AG08396 (cell line): ENCODE measurements at regions not wholly inside any gene's neighbourhood (a gene's known extent, or its start where the extent isn't known, plus 50 kb on each side); places are given as distances from the start of the nearest gene placed in this dataset.

Source experiments
- DNase-seq: peaks from one replicate; pipeline ENCODE4 v3.0.0; 2012; ENCODE audit warnings: low spot score, mixed read lengths

DNA sequence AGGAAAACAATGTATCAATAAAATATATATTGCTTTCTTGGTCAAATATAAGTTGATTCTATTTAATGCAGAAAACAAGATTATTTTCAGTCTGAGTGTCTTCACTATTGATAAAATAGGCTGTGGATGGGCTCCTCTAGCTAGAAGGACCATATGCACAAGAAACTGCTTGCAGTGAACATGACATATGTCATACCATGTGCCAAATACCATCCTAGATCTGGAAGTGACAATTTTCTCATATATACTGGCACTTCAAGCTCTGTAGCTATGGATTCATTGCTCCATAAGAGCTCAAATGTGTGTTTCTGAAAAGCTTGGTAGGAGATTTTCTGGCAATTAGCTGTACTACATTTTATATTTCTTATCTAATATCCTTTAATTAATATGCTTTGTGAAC, 95.6 kb upstream of the CDH6 start:
- DNase-seq = no peak

DNA sequence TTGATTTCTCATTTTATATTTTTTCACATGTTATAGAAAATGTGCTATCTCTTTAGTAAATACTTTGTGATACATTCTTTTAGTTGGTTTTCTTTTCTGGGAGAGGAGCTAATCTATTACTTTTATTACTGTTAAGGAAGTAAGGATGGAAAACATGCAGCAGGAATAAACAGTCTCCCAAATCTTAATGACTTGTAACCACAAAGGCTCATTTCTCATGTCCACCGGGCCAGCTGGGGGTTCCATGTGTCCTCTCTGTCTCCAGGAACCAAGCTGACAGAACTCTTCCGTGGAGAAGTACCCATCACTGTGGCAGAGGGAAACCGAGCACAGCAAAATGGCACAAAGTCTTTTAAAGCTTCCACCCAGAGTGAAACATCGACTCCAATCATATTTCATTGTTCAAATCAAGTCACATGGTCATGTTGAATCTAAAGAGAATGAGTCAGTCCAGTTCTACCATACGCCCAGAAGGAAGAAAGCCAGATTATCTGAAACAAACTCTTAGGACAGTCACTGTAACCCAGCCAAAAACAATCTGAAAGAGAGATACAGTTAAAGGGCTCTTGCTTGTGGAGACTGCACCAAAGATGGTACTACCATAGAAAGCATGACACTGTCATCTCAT, 97.1 kb upstream of the CDH6 start:
- peak; percentile 56 for DNase-seq

DNA sequence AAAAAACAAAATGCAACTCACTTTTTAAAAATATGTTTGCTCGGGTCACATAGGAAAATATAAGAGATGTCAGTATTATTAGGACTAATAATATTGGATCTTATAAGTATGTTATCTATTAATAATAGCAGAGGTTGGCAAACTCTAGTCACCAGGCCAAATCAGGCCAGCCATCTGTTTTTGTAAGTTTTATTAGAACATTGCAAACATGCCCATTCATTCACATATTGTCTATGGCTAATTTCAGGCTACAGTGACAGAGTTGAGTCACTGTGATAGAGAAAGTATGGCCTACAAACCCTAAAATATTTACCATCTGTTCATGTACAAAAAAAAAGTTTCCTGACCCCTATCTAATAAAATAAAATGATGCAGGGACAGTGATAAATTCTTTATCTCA, 97.7 kb upstream of the CDH6 start:
- no peak for DNase-seq

DNA sequence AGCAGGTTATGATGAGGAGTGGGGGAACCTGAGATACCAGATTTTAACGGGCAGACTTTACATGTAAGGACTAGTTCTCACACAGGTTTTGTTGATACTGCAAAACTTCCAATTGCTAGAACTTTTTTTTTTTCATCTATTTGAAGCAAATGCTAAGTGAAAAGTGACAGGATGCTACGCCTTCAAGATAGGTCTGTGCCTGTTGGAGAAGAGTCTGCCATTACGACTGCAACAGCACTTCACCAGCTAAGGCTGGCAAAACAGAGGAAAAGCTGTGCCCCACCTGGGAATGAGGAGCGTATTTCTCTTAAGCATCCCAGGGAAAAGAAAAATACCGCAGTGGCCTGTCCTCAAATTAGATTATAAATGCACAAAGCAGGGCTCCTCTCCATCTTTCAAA, 102.0 kb upstream of the CDH6 start:
- no peak for DNase-seq

DNA sequence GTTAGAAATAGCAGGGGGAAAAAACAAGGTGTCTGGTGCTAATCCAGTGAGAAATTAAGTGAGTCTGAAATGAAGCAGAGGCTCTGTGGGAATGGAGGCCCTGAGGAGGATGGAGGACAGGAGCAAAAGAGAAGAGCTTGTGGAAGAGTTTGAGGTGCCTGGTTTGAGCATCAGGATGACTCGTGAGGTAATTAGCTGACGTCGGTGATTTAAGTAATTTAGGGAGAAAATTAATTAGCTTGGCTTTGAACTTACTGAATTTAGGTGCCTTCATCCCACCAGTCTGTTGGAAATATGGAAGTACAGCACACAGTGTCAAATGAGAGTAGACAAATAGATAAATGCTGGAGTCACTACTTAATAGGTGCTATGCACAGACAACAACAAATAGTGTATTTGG, 103.0 kb upstream of the CDH6 start:
- DNase-seq = no peak

- no peak for DNase-seq
Observed at GRCh38 chr5:31086839-31087415, 106.6 kb upstream of the CDH6 start.

DNA sequence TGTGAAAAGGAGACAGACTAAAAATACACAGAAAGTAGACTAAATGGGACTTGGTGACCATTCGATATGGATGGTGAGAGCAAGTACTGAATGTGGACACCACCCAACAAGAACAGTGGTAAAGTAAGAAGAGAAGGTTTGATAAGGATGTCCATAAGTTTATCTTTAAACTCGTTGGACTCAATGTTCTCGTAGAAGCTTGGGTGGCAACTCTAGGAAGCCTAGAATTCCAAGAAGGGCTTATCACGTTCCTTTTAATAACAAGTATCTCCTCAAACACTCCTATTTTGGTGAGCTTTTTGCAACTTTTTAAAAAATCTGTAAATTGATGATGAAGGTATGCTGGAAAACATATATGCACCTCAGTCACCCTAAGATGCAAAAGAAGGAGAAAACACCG, 108.6 kb upstream of the CDH6 start:
- DNase-seq = no peak

DNA sequence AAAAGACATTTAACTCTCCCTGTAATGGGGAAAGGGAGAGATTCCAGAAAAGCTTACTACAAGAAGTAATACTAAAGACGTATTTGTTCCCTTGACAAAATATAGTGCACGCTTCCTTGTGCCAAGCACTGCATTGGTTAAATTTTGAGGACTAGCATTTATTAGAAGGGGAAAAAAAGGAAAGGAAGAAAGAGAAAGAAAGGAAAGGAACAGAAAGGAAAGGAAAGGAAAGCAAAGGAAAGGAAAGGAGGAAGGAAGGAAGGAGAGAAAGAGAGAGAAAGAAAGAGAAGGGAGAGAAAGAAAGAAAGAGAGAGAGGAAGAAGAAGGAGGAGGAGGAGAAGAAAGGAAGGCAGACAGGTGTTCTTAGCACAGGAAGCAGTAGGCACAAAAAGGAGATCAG, 110.1 kb upstream of the CDH6 start:
- no peak for DNase-seq

DNA sequence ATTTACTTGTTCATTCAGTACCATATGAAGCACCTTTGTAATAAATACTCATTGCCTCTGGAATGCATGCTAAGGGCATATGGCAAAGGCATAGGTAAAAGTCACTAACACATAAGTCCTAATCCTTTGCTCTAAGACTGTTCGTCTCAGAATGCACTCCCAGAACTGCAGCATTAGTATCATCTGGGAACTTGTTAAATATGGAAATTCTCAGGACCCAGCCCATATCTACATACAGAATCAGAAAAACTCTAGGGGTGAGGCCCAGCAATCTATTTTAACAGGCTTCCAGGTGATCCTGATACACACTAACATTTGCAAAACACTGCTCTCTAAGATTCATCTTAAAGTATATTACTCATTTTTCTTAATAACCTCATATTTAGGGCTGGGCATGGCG, 113.8 kb upstream of the CDH6 start:
- DNase-seq = no peak

- no peak for DNase-seq
Observed at GRCh38 chr5:31078956-31079355, 114.5 kb upstream of the CDH6 start.

DNA sequence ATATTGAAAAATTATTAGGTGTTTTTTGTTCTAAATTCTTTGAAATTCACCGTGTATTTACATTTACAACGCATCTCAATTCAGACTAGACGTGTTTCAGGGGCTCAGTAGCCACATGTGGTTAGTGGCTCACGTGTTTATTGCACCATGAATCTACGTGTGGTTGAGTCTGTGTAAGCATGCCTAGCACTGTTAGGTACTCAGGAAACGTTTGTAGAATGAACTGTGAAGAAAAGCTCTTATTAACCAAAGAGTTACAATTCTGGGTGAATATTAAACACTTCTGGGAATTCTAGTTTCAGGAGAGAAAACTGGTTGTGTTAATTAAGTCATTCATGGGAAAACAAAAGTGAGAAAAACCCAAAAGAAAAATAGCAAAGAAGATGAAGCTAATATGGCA, 117.5 kb upstream of the CDH6 start:
- no peak for DNase-seq

- no peak for DNase-seq
Observed at GRCh38 chr5:31068287-31068686, 125.2 kb upstream of the CDH6 start.

DNA sequence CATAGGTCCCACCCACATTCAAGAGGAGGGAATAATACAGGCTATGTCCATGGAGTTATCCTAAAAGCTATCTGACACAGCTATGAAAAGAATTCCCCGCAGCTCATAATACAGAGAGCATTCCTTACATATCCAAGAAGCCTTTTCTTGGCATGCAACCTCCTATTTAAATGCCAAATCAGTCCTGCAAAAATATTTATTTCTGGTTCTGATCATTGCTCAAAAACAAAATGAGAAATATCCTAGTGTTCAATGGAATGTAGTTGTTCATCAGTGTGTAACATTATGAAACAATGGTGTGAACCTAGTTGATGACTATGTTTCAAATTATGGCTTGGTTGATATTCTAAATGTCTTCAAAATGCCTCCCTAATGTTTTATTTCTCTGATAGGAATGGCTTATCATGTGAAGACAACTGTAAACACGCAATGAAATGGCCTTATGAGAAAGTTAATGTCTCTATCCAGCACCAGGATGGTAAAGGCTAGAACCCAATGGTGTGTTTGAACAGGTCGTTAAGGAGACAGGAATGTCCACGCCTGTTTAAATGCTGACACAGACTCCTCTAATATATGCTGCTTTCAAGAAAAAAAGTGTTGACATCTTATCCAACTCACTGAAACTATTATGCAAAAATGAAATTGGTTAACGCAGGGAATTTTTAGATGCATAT, 126.7 kb upstream of the CDH6 start:
- DNase-seq = peak; percentile 46

DNA sequence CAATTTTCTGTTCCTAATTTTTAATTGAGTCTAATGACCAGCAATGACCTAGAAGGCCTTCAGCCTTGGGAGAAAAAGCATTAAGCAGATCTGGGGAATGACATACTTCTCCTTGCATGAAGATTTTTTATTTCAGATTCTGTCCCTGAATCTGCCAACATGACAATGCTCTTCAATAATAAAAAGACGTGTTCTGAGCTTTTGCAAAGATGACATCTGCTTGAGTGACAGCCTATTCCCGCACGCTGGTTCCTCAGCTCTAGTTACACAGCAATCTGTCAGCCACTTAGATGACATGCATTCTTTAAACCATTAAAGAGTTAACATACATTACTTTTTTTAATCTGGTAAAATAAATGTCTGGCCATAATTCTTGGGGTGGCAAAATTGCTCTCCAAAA, 129.3 kb upstream of the CDH6 start:
- no peak for DNase-seq

DNA sequence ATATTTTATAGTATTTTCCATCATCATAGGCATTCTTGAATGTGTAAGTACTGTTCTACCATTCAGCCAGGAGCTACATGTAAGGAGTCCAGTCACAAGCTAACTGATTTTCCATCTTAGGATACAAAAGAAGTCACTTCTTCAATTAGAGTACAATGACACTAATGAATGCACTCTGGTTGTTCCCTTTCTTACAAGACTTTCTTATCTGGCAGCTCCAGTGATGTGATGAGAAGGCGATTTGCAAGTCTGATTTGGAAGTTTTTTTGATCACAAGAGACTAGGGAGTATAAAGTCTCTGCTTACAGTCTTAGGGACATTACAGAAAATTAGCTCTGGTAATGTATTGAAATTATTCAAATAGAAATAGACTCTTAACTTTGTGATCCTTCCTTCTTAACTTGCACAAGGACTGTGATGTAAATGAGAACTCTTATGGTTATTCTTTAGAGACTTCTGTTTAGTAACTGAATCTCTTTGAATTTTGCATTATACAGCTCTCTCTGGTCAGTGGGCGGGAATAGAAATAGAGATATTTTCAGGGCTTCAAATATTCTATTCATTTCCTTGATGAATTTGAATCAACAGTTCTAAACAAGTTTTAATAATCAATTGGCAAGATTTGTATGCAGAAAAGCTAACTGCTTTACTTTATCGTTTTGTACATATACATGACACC, 130.4 kb upstream of the CDH6 start:
- DNase-seq = no peak

GRCh38 chr5:31059889-31060288, 133.6 kb upstream of the CDH6 start:
- no peak for DNase-seq

- DNase-seq = no peak
Observed at GRCh38 chr5:31054453-31054852, 139.0 kb upstream of the CDH6 start.

- no peak for DNase-seq
Observed at GRCh38 chr5:31052937-31053658, 140.4 kb upstream of the CDH6 start.

- no peak for DNase-seq
Observed at GRCh38 chr5:31051316-31051715, 142.2 kb upstream of the CDH6 start.

DNA sequence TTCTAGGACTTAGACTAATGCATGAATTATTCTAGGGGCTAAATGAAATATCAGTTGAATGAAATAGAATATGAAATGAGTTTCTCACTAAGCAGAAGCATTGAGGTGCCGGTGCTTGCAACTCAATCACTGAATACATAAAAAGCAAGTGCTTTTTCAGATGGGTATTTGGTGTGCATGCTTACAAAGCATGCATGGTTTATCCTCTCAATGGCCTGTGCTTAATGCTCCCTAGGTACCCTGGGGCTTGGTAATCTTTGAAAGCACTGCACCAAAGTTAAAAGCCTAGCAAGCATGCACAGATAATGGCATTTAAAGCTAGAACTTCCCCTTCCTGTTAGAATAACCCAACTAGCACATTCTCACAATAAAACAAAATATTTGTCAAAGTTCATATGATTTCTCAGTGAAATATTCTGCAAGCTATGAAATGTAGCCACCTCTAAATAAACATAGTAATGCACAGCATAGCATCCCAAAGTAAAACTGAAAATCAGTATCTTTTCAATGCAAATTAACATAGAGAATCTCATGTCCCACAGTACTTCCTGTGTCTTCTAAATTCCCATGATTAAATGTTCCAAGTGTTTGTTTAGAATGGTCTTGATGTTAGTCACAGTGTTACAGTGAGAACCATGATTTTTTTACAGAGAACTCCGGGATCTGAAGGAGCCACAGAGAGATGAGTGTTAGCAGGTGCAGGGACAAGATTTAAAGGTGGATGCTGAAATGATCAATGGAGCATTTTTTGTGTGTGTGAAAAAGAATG, 143.4 kb upstream of the CDH6 start:
- peak; percentile 18 for DNase-seq

DNA sequence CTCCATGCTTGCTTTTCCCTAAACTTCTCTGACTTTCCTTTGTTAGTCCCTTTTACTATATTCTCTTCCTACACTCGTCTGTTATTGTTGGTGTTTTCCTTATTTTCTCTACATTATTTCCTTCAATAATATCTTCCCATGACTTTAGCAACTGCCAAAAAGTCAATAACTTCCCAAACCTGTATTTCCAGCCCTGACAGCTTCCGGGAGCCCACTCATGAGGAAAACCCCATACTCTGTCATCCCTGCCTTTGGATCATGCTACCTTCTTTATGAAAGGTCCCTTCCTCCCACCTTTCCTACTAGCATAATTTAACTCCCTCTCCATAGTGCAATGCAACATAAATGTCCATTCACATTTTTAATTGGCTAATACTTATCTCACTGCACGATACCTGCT, 144.0 kb upstream of the CDH6 start:
- DNase-seq = no peak
